Natural killer cell treated with Interleukin-12 subunit alpha and Interleukin-12 subunit beta and Interleukin-15 and Interleukin-18, amount 100 ng/mL, for 72 hours (primary cell): ENCODE measurements at regions not wholly inside any gene's neighbourhood (a gene's known extent, or its start where the extent isn't known, plus 50 kb on each side); places are given as distances from the start of the nearest gene placed in this dataset.
"Not testable (repeated sequence)": the region's sequence is repeated elsewhere in the genome, so short reads cannot be mapped to it uniquely, and the experiment has no call there.

ENCODE experiments used
- ATAC-seq, 2 donors: fragments of 150-1000 bp; cut with Tn5 transposase in 1 of 2; sonication (Bioruptor Pico), chemical (Tn5 transposase) in 1 of 2; 2 replicates each; pipeline ENCODE4 v1.10.0; 2021
- DNase-seq: peaks from one replicate; pipeline ENCODE4 v3.0.0; 2022; ENCODE audit warnings: low spot score
- H3K27ac Mint-ChIP-seq, 2 donors: 1 replicate in 1 of 2; 2 replicates in 1 of 2; pipeline ENCODE4 v1.8.0; 2022; ENCODE audit warnings: mixed read lengths in 2 of 2, mild to moderate bottlenecking in 1 of 2, moderate library complexity in 1 of 2
- H3K27me3 Mint-ChIP-seq, 2 donors: 1 replicate in 1 of 2; 2 replicates in 1 of 2; pipeline ENCODE4 v1.8.0; 2022; ENCODE audit warnings: mixed read lengths in 2 of 2
- H3K36me3 Mint-ChIP-seq: one replicate; pipeline ENCODE4 v1.8.0; 2022; ENCODE audit warnings: mixed read lengths
- H3K4me1 Mint-ChIP-seq, 2 donors: 1 replicate in 1 of 2; 2 replicates in 1 of 2; pipeline ENCODE4 v1.8.0; 2022; ENCODE audit warnings: low read depth in 2 of 2, mixed read lengths in 2 of 2, mild to moderate bottlenecking in 1 of 2
- H3K4me3 Mint-ChIP-seq: one replicate; pipeline ENCODE4 v1.8.0; 2022; ENCODE audit warnings: mixed read lengths
- H3K9me3 Mint-ChIP-seq: 2 replicates; pipeline ENCODE4 v1.8.0; 2022; ENCODE audit warnings: mixed read lengths

DNA sequence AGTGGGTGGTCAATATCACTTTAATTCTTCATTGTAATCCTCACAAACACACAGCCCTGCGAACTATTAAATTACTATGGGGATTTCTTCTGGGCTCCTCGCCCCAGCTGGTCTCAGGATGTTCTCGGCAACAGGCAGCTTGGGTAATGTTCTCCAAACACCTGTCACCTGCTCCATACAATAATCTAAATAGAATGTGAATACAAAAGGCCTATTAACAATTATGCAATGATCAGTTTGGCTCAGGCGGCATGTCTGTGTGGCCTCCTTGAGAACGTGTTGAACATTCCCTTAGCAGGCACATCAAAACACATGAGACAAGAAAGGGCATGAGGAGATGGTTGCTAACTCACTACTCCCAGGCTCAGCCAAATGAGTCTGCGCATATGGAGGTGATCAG is 158.6 kb upstream of the KBTBD8 start:
- Mint-ChIP-seq H3K9me3 (no peaks in the 10 kb centered on the region), H3K4me1 (no peaks in the 10 kb centered on the region), H3K4me3 (no peak overlapping the region), H3K36me3 (no peaks in the 10 kb centered on the region), H3K27me3 (peaks cover 2 to 13% of the 10 kb centered on the region in 2 donors), H3K27ac (no peak overlapping the region)
- ATAC-seq (no peak), DNase-seq (no peak)

DNA sequence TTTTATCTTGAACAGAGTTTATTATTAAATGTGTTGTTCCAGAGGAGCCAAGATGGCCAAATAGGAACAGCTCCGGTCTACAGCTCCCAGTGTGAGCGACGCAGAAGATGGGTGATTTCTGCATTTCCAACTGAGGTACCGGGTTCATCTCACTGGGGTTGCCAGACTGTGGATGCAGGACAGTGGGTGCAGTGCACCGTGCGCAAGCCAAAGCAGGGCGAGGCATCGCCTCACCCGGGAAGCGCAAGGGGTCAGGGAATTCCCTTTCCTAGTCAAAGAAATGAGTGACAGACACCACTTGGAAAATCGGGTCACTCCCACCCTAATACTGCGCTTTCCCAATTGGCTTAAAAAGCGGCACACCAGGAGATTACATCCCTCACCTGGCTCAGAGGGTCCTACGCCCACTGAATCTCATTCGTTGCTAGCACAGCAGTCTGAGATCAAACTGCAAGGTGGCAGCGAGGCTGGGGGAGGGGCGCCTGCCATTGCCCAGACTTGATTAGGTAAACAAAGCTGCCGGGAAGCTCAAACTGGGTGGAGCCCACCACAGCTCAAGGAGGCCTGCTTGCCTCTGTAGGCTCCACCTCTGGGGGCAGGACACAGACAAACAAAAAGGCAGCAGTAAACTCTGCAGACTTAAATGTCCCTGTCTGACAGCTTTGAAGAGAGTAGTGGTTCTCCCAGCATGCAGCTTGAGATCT is 155.2 kb upstream of the KBTBD8 start:
- not testable (repeated sequence) for H3K4me3 Mint-ChIP-seq, H3K36me3 Mint-ChIP-seq, ATAC-seq, H3K27ac Mint-ChIP-seq, H3K9me3 Mint-ChIP-seq, H3K4me1 Mint-ChIP-seq, DNase-seq
- peaks cover 0 to 18% of the 10 kb centered on the region in 2 donors for H3K27me3 Mint-ChIP-seq

DNA sequence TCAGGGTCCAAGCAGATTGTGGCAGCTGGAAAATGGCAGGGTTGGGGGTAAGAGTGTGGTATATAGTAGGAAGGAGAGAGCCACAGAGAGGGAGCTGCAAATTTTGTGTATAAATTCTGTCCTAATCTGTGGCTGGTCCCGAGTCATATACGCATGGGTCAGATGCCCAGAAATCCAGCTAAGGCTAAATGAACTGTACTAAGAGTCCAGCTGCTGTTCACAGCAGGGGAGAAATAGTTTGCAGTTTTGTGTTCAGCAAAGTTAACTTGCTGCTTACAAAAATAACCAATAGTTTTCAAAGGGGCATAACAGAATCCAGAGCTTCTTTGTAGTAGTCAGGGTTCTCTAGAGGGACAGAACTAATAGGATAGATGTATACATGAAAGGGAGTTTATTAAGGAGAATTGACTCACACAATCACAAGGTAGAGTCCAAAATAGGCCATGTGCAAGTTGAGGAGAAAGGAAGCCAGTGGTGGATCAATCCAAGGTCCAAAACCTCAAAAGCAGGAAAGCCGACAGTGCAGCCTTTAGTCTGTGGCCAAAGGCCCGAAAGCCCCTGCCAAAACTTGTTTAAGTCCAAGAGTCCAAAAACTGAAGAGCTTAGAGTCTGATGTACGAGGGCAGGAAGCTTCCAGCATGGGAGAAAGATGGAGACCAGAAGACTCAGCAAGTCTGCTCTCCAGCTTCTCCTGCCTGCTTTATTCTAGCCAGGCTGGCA is 146.1 kb upstream of the KBTBD8 start:
- H3K27ac Mint-ChIP-seq, result no peak overlapping the region
- ATAC-seq (no peak), DNase-seq (no peak)
- H3K4me1 Mint-ChIP-seq, result peaks cover 0 to 3% of the 10 kb centered on the region in 2 donors
- H3K9me3 Mint-ChIP-seq, result no peaks in the 10 kb centered on the region
- H3K4me3 Mint-ChIP-seq, result no peak overlapping the region
- peaks cover 2 to 12% of the 10 kb centered on the region in 2 donors for H3K27me3 Mint-ChIP-seq
- no peaks in the 10 kb centered on the region for H3K36me3 Mint-ChIP-seq

DNA sequence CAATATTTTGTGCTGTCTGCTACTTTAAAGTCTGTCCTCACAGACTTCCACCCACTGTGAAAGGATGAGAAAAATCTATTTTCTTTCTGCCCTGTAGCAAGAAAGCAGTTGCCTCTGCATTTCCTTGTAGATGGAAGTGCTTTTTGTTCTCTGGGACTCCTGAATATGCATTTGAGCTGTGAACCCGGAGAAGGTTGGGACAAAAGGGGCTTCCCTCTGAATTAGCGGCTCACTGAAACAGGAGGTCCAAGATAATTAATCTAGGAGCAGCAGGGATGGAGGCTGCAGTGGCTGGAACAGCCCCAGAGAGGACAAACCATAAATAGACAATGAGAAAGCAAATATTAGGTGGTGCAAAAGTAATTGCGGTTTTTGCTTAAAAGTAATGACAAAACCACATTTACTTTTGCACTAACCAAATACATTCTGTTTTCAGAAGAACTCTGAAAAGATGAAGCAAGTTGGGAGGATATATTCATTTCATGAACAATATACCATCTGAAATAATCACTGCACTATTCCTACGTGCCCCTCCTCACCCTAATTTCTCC is 143.4 kb upstream of the KBTBD8 start:
- no peak for ATAC-seq
- peaks cover 0 to 3% of the 10 kb centered on the region in 2 donors for H3K4me1 Mint-ChIP-seq
- peaks cover 2 to 12% of the 10 kb centered on the region in 2 donors for H3K27me3 Mint-ChIP-seq
- H3K36me3 Mint-ChIP-seq, result no peaks in the 10 kb centered on the region
- H3K9me3 Mint-ChIP-seq, result no peaks in the 10 kb centered on the region
- no peak overlapping the region for H3K27ac Mint-ChIP-seq
- H3K4me3 Mint-ChIP-seq, result no peak overlapping the region
- no peak for DNase-seq

- Mint-ChIP-seq H3K4me1 (peaks cover 0 to 3% of the 10 kb centered on the region in 2 donors), H3K27ac (no peak overlapping the region), H3K9me3 (no peaks in the 10 kb centered on the region), H3K27me3 (peaks cover 2 to 14% of the 10 kb centered on the region in 2 donors), H3K36me3 (no peaks in the 10 kb centered on the region), H3K4me3 (no peak overlapping the region)
- DNase-seq (no peak), ATAC-seq (peak in 1 of 2 donors; percentile 67)
These were observed 141.6 kb upstream of the KBTBD8 start for GRCh38 chr3:66856533-66856932.

DNA sequence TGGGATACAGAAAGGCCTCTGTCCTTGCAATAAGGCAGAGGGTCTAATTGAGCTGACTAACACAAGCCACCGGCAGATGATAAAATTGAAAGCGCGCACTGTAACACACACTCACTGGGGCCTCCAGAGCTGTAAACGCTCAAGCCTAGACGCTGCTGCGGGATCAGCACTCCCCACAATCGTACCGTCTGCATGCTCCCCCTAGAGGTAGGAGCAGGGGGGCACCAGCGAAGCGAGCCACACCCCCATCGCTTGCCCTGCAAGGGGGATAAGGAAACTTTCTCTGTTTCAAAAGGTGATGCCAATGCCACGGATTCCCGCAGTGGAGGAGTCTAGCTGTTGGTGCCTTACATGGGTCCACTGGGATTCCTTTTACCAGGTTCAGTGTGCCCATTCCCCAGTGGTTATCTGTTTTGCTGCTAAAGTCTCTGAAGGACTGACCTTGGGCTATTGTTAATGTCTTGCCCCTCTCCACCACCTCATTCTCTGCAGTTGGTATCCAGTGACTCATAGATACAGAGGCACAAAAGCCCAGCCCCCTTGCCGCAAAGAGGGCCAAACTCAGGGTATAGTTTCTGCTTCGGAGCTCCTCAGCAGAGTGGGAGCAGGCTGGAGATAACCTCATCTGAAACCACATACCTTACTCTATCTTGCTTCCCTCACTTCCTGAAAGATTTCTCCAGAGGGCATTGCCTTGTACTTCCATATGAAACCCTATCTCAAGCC is 139.3 kb upstream of the KBTBD8 start:
- ATAC-seq (no peak), DNase-seq (no peak)
- Mint-ChIP-seq H3K4me1 (peaks cover 0 to 3% of the 10 kb centered on the region in 2 donors), H3K27me3 (peaks cover 4 to 10% of the 10 kb centered on the region in 2 donors), H3K36me3 (no peaks in the 10 kb centered on the region), H3K27ac (no peak overlapping the region), H3K9me3 (no peaks in the 10 kb centered on the region), H3K4me3 (no peak overlapping the region)

- no peaks in the 10 kb centered on the region for H3K9me3 Mint-ChIP-seq
- peaks cover 0 to 3% of the 10 kb centered on the region in 2 donors for H3K4me1 Mint-ChIP-seq
- DNase-seq (no peak), ATAC-seq (no peak)
- H3K27me3 Mint-ChIP-seq, result peaks cover 6 to 14% of the 10 kb centered on the region in 2 donors
- H3K36me3 Mint-ChIP-seq, result no peaks in the 10 kb centered on the region
- no peak overlapping the region for H3K4me3 Mint-ChIP-seq
- H3K27ac Mint-ChIP-seq, result no peak overlapping the region
These were observed 137.3 kb upstream of the KBTBD8 start for GRCh38 chr3:66860771-66861170.

- no peaks in the 10 kb centered on the region for H3K9me3 Mint-ChIP-seq
- H3K36me3 Mint-ChIP-seq, result no peaks in the 10 kb centered on the region
- peaks cover 6 to 14% of the 10 kb centered on the region in 2 donors for H3K27me3 Mint-ChIP-seq
- DNase-seq (no peak), ATAC-seq (no peak)
- H3K4me1 Mint-ChIP-seq, result no peaks in the 10 kb centered on the region
- H3K4me3 Mint-ChIP-seq, result no peak overlapping the region
- no peak overlapping the region for H3K27ac Mint-ChIP-seq
These were observed 134.6 kb upstream of the KBTBD8 start for GRCh38 chr3:66863205-66864111.

DNA sequence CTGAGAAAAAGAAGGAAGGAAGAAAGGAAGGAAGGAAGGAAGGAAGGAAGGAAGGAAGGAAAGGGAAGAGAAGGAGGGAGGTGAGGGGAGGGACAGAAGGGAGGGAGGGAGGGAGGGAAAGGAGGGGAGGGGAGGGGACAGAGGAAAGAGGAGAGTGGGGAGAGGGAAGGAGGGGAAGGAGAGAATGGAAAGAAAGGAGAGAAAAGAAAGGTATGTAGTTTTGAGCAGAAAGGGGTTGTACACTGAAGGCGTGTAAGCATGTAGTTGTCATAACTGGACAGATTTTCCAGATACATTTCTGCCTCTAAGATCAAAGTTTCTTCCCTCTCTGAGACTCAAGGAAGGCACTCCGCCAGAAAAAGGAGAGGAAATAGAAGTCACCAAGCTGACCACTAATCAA is 113.4 kb upstream of the KBTBD8 start:
- H3K27me3 Mint-ChIP-seq, result peaks cover 0 to 7% of the 10 kb centered on the region in 2 donors
- H3K36me3 Mint-ChIP-seq, result no peaks in the 10 kb centered on the region
- H3K4me3 Mint-ChIP-seq, result no peak overlapping the region
- no peak overlapping the region for H3K27ac Mint-ChIP-seq
- DNase-seq (no peak), ATAC-seq (no peak)
- no peaks in the 10 kb centered on the region for H3K9me3 Mint-ChIP-seq
- H3K4me1 Mint-ChIP-seq, result no peaks in the 10 kb centered on the region

GRCh38 chr3:66885326-66886000 is 112.6 kb upstream of the KBTBD8 start:
- Mint-ChIP-seq H3K27me3 (peaks cover 0 to 7% of the 10 kb centered on the region in 2 donors), H3K4me3 (no peak overlapping the region), H3K9me3 (peaks cover 3% of the 10 kb centered on the region), H3K4me1 (no peaks in the 10 kb centered on the region), H3K27ac (no peak overlapping the region), H3K36me3 (no peaks in the 10 kb centered on the region)
- ATAC-seq (peak in 1 of 2 donors; percentile 70), DNase-seq (no peak)

GRCh38 chr3:66889750-66890494 is 108.2 kb upstream of the KBTBD8 start:
- DNase-seq (no peak), ATAC-seq (peak in 1 of 2 donors; percentile 48)
- peaks cover 9% of the 10 kb centered on the region for H3K9me3 Mint-ChIP-seq
- H3K4me1 Mint-ChIP-seq, result no peaks in the 10 kb centered on the region
- peak overlapping the region; percentile 31 for H3K4me3 Mint-ChIP-seq
- H3K27me3 Mint-ChIP-seq, result no peaks in the 10 kb centered on the region
- no peak overlapping the region for H3K27ac Mint-ChIP-seq
- peaks cover 9% of the 10 kb centered on the region for H3K36me3 Mint-ChIP-seq

DNA sequence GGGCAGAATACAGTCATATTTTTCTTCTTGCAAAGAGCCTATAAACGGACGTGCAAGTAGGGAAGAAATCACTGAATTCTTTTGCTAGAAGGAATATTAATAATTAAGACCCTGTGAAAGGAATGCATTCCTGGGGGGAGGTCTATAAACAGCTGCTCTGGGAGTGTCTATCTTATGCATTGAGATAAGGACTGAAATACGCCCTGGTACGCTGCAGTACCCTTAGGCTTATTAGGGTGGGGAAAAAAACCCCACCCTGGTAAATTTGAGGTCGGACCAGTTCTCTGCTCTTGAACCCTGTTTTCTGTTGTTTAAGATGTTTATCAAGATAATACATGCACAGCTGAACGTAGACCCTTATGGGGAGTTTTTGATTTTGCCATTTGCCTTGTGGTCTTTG is 100.0 kb upstream of the KBTBD8 start:
- Mint-ChIP-seq H3K27ac (no peak overlapping the region), H3K36me3 (peaks cover 59% of the 10 kb centered on the region), H3K9me3 (peaks cover 36% of the 10 kb centered on the region), H3K4me1 (peaks cover 0 to 9% of the 10 kb centered on the region in 2 donors), H3K4me3 (no peak overlapping the region), H3K27me3 (no peaks in the 10 kb centered on the region)
- no peak for DNase-seq
- no peak for ATAC-seq
